Suppressor macrophage treated with lipopolysaccharide for 1 hour (primary cell): ENCODE measurements at regions not wholly inside any gene's neighbourhood (a gene's known extent, or its start where the extent isn't known, plus 50 kb on each side); places are given as distances from the start of the nearest gene placed in this dataset.

Experiments used
- DNase-seq, 3 donors: peaks; one replicate each; pipeline ENCODE4 v3.0.0-alpha.2; 2020 to 2022

DNA sequence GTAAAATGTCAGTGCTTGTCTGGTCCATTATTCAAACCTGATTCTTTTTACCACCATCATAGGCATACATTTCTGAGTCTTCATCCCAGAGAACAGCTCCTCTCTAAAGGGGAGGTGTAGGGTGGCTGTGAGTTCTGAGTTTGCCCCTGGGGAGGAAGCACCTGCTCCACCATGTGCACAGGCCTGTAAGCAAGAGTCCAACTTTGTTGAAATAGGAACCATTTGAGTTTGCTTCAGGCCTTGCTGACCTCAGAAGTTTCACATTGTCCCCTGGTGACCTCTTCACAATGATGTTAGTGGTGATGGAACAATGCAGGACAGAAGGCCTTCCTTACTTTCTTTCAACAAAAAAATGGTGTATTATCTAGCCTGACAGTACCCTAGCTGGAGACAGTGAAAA lies 54.6 kb upstream of the TOP3B start:
- no peak for DNase-seq

DNA sequence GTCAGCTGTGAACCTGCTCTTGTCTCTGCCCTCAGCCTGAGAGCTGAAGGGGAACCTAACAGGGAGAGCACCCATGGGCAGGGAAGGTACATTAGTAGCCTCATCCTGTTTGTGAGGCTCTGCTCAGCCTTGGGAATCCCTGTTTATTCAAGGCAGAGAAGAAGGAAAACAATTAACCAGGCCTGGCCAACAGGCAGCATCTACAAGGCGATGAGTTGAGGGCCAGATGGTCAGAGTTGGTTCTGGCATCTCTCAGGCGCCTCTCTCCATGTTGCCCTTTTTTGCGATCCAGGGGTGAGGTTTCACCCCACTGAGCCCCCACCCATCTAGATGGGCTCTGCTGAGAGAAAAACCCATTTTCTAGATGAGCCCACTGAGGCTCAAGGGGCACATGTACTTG lies 54.0 kb upstream of the TOP3B start:
- no peak for DNase-seq

DNA sequence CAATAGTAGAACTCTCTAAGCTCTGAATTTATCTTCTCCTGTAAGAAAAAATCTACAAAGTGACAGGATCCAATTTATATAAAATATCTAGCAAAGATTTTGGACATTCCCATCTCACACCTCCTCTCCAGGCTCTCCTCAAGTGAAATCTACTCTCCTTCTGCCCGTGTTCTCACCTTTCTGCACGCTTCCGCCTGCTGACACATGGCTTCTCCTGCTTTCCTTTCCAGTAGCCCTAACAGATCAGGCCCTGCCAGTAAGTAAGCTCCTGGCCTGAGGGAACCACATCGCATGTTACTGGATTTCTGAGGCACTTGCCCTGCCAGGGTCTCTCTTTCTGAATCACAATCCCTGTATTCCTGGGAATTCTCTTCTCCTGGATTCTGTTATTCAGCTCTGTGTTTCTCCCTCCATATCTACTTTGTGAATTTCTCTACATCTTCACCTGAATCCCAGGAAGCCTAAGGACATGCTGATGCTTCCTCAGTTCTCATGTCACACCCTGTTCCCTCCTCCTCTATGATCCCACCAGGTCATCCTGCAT lies 53.3 kb upstream of the TOP3B start:
- no peak for DNase-seq

DNA sequence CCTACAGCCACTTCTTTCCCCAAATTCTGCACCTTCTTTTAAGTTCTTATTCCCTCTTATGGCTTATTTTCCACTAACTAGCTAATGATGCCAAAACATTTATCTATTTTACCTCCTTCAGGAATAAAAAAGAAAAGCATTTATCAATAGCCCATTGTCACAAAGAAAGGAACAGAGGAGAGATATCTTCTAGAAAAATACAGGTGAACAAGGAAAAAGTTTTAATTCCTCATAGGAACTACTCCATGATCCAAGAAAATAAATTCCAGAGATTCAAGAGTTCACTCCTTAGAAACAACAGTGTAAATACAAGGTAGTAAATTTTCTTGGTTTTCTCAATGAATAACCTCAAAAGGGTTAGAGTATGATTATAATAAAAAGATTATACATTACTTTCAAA lies 52.6 kb upstream of the TOP3B start:
- DNase-seq: no peak

DNA sequence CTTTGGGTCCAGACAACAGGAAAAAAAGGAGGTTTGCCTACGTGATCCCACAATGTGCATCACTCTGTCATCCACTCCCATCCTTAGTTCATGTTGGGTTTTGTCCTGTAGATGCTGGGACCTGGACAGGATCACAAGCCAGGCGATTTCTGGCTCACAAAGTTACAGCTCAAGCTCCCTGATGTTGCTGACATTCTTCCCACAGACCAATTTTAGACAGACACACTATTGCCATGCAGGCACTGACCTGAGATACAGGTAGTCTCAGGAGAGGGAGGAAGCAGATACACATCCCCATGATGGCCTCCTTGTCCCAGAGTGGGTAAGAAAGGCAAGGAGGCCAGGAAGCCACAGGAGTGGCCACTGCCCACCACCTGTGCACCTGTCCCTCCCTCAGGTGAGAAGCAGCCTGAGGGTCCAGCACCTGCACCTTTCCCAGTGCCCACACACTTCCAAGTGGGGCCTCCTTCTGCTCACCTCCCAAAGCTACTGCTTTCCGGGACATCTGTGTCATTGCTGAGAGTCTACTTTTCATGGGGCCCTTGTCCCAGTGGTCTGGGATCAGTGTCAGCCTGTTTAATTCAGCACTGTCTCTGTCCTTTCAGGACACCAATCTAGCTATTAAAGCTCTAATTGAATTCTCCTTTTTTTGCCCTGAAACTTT lies 52.0 kb upstream of the TOP3B start:
- no peak for DNase-seq

DNA sequence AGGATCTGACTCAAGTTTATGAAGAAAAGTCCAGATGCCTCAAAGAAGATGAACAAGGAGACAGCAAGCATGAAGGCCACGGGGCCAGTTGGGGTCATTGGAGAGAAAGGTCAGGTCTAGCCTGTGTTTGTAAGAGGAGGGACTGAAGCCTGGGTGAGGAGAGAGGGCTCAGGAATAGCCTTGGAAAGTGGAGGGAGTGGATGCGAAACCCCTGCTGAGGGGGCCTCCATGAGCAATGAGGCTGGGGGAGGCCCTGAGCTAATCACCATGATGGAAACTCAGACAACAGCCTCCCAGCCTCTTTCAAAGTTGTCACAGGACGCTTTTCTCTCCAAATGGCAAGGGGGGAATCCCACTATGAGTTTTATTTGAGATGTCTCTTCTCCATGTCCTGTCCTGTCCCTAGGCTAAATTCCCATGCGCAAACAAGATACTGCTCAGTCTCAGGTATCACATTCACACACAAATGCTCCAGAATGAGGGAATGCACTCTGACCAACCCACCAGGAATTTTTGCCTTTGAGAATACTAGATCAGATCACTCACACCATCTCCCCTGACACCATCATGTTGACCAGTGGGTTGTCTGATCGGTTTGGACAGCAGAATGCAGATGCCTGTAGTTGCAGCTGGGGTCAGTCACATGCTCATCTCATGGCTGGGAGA lies 51.3 kb upstream of the TOP3B start:
- no peak for DNase-seq

DNA sequence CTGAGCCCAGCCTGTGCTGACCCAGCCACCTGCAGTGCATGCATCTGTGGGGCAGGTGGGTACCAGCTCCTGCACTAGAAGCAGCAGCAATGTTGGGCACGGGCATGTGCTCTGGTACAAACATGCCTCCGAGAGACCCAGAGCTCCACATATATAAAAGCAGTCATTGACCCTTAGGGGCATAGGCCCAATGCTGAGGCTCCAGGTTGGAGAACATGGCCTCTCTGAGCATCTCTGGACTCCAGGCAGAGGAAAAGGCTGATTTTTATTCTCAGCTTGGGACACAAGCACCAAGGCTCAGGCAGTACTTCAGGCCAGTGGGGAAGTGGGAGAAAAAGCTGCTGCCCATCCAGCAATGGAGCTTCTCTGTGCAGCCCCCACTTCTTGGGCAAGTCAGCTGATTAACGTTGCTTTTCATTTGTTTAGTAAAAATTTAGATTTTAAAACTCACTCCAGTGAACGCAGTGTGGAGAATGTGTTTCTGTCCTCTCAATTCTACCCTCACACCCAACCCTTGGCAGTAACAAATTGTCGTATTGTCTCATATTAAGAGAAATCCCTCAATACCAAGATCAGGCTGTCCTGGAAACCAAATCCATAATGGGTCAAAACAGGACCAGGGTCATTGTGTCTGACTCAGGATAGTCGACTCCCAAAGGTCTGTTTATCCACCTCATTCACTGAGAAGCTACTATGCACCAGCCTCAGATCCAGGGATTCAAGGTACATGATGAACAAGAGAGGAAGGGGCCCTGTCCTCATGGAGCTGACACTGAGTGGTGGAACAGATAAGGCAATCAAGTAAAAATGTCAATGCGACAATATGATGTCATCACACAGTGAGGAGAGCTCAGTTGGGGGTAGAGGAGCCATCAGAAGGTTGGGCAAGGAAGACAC lies 50.6 kb upstream of the TOP3B start:
- DNase-seq: no peak

DNA sequence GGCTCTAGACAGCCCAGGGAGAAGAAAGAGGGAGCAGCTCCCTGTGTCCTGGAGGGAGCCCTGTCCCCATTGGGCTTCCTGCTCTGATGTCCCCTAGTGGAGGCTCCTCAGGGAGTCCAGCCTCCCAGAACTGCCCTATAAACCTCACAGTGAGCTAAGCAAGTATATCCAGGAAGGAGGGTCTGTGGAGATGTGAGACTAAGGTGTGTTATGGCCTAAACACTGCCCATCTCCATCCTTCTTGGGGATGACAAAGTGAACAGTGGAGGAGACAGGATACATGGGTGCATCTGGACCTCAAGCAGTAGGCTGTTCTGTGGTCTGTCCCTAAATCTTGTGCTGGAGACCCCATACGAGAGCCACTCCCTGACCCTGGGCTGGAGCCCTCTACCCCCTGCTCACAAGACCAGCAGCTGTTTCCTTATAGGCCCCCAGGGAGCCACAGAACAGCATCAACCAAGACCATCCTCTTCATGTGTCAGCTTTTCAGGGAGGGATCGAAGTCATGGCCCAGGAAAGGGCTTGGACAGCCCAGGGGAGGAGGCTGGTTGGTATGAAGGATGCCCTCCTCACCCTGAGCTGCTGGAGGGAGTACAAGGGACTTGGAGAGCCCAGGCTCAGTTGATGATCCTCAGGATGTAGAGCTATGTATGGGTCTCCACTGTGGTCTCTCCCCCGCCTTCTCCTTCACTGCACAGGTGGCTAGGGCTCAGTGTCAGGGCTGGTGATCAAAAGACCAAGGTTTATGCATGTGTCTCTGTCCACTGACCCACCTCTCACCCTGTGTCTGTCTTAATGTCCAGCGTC lies 49.7 kb upstream of the TOP3B start:
- no peak for DNase-seq
